Neuron (in vitro differentiated cells): ENCODE measurements at regions not wholly inside any gene's neighbourhood (a gene's known extent, or its start where the extent isn't known, plus 50 kb on each side); places are given as distances from the start of the nearest gene placed in this dataset.
"Not testable (repeated sequence)": the region's sequence is repeated elsewhere in the genome, so short reads cannot be mapped to it uniquely, and the experiment has no call there.

Source experiments
- H2AFZ ChIP-seq: one replicate; pipeline ENCODE4 v1.6.1; 2013; ENCODE audit warnings: low read depth, mild to moderate bottlenecking, inconsistent platforms, low read length, moderate library complexity
- H3K27me3 ChIP-seq: one replicate; pipeline ENCODE4 v1.6.1; 2013; ENCODE audit warnings: low read length; ENCODE audit not compliant: insufficient read depth
- H3K36me3 ChIP-seq: one replicate; pipeline ENCODE4 v1.6.1; 2013; ENCODE audit warnings: low read length; ENCODE audit not compliant: insufficient read depth
- H3K4me1 ChIP-seq: one replicate; pipeline ENCODE4 v1.6.1; 2013; ENCODE audit warnings: low read length; ENCODE audit not compliant: insufficient read depth
- H3K4me3 ChIP-seq: 2 replicates; pipeline ENCODE4 v1.5.1; 2013; ENCODE audit warnings: mild to moderate bottlenecking, low read length, moderate library complexity
- H3K9me3 ChIP-seq: one replicate; pipeline ENCODE4 v1.6.1; 2013; ENCODE audit warnings: low read length

GRCh38 chr10:61047788-61048560 lies 104.0 kb upstream of the RHOBTB1 start:
- H3K9me3 ChIP-seq: no peaks in the 10 kb centered on the region
- no peaks in the 10 kb centered on the region for H3K4me1 ChIP-seq
- H2AFZ ChIP-seq: no peak overlapping the region

GRCh38 chr10:61047081-61047480 lies 103.1 kb upstream of the RHOBTB1 start:
- H2AFZ ChIP-seq: no peak overlapping the region
- H3K4me1 ChIP-seq: no peaks in the 10 kb centered on the region
- no peaks in the 10 kb centered on the region for H3K9me3 ChIP-seq
- peaks cover 2% of the 10 kb centered on the region for H3K27me3 ChIP-seq
- H3K36me3 ChIP-seq: no peaks in the 10 kb centered on the region
- H3K4me3 ChIP-seq: no peak overlapping the region

More at GRCh38 chr10:61047788-61048560, 104.0 kb upstream of the RHOBTB1 start:
- no peak overlapping the region for H3K4me3 ChIP-seq
- no peaks in the 10 kb centered on the region for H3K36me3 ChIP-seq
- H3K27me3 ChIP-seq: peaks cover 2% of the 10 kb centered on the region

DNA sequence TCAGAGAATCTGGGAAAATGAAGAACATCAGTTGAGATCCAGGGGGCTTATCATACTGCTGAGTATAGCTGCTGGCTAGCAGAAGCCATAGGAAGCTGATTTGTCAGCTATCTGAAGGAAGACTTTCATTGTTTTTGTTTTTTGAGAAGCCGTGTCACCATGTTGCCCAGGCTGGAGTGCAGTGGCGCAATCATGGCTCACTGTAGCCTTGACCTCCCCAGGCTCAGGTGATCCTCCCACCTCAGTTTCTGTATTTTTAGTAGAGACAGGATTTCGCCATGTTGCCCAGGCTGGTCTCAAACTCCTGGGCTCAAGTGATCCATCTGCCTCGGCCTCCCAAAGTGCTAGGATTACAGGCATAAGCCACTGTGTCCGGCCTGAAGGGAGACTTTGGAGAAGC lies 101.5 kb upstream of the RHOBTB1 start:
- not testable (repeated sequence) for H2AFZ ChIP-seq, H3K27me3 ChIP-seq, H3K36me3 ChIP-seq, H3K4me1 ChIP-seq, H3K4me3 ChIP-seq, H3K9me3 ChIP-seq

DNA sequence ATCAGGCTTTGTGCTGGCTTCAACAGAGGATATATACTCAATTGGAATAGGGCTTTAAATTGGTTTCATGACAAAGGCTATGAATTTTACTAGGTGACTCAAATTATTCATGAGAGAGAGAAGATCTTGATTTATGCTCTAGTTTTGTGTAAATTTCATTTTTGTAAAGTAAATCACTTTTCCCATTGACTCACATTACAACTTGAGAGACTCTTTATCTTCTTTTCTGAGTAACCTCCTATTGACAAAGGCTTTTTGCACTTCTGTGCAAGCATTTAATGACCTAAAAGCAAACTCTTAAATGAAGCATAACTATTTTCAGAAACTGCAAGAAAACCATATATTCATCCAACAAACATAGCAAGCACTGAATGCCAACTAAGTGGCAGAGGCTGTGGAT lies 98.5 kb upstream of the RHOBTB1 start:
- Histone ChIP-seq H2AFZ (no peak overlapping the region), H3K4me1 (no peaks in the 10 kb centered on the region), H3K36me3 (no peaks in the 10 kb centered on the region), H3K4me3 (no peak overlapping the region), H3K27me3 (peaks cover 5% of the 10 kb centered on the region), H3K9me3 (no peaks in the 10 kb centered on the region)

DNA sequence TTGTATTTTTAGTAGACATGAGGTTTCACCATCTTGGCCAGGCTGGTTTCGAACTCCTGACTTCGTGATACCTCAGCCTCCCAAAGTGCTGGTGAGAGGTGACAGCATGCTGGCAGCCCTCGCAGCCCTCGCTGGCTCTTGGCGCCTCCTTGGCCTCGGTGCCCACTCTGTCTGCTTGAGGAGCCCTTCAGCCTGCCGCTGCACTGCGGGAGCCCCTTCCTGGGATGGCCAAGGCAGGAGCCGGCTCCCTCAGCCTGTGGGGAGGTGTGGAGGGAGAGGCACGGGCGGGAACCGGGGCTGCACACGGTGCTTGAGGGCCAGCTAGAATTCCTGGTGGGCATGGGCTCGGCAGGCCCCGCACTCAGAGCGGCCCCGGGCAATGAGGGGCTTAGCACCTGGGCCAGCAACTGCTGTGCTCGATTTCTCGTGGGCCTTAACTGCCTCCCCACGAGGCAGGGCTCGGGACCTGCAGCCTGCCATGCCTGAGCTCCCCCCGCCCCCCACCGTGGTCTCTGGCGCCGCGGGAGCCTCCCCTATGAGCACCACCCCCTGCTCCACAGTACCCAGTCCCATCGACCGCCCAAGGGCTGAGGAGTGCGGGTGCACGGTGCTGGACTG lies 96.5 kb upstream of the RHOBTB1 start:
- no peaks in the 10 kb centered on the region for H3K4me1 ChIP-seq
- peaks cover 4% of the 10 kb centered on the region for H3K27me3 ChIP-seq
- no peak overlapping the region for H3K4me3 ChIP-seq
- no peaks in the 10 kb centered on the region for H3K9me3 ChIP-seq
- no peaks in the 10 kb centered on the region for H3K36me3 ChIP-seq
- H2AFZ ChIP-seq: no peak overlapping the region

GRCh38 chr10:61039868-61040267 lies 95.9 kb upstream of the RHOBTB1 start:
- H3K36me3 ChIP-seq: no peaks in the 10 kb centered on the region
- no peaks in the 10 kb centered on the region for H3K4me1 ChIP-seq
- no peak overlapping the region for H3K4me3 ChIP-seq
- no peak overlapping the region for H2AFZ ChIP-seq
- H3K9me3 ChIP-seq: no peaks in the 10 kb centered on the region
- peaks cover 4% of the 10 kb centered on the region for H3K27me3 ChIP-seq

DNA sequence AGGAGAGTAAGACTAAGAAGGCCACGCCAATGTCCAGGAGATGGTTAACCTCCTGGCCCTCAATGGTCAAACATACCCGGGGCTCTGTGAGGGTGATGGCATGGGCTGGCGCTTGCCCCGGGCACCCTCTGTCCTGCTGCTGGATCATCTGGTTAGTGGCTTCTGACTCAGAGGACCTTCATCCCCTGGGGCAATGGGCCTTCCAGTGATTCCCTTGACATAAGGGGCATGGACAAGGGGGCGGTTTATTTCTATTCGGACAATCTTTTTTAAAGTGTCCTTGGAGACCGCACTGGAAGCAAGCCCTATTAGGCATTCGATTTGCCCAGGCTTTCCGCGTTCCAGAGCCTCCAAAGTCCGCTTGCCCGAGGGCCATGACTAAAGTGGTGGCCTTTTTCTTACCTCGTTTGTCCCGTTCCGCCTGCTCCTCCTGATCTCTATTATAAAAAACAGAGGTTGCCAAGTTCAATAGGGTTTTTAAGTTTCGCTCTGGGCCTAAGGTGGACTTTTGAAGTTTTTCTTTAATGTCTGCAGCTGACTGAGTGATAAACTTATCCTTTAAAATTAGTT lies 93.4 kb upstream of the RHOBTB1 start:
- H3K4me3 ChIP-seq, H3K4me1 ChIP-seq, H3K27me3 ChIP-seq, H2AFZ ChIP-seq, H3K36me3 ChIP-seq, H3K9me3 ChIP-seq: not testable (repeated sequence)

- not testable (repeated sequence) for H3K4me1 ChIP-seq, H3K4me3 ChIP-seq
These were observed 92.2 kb upstream of the RHOBTB1 start for GRCh38 chr10:61036148-61036547.

DNA sequence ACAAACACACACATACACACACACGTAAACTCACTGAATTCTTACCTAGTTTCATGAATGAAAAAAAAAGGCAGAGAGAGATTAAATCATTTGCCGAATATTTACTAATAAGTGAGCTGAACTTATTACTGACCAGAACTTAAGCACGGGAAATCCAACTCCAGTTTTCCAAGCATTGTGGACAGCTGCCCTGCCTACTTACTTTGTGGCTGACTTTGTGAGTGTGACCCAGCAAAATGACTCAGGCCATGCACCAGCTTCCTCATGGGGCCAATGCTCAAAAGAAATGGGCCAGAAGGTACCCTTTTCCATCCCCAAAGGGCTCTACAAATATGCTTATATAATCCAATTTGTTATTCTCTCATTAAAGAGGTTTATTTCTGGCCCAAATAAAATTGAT lies 87.4 kb upstream of the RHOBTB1 start:
- H3K9me3 ChIP-seq: no peaks in the 10 kb centered on the region
- no peak overlapping the region for H3K4me3 ChIP-seq
- H3K27me3 ChIP-seq: no peaks in the 10 kb centered on the region
- H3K36me3 ChIP-seq: no peaks in the 10 kb centered on the region
- no peak overlapping the region for H2AFZ ChIP-seq
- H3K4me1 ChIP-seq: no peaks in the 10 kb centered on the region

More at GRCh38 chr10:61036148-61036547, 92.2 kb upstream of the RHOBTB1 start:
- H3K27me3 ChIP-seq, H3K36me3 ChIP-seq, H3K9me3 ChIP-seq, H2AFZ ChIP-seq: not testable (repeated sequence)

DNA sequence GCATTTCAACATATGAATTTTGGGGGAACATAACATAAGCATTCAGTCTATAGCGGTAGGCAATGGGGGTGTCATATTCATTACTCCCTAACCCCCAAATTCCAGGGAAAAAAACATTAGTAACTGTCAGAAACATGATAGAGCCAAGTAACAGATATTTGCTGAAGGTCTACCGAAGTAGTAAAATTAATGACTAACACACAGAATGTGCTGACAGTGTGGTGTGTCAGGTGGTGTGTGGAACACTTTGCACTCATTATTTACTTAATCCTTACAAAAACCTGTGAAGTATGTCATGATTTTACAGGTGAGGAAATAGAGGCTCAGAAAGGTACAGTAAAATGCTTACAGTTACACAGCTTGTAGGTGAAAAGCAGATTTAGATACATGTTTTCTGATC lies 85.4 kb upstream of the RHOBTB1 start:
- no peak overlapping the region for H3K4me3 ChIP-seq
- H3K4me1 ChIP-seq: no peaks in the 10 kb centered on the region
- H3K27me3 ChIP-seq: peaks cover 5% of the 10 kb centered on the region
- H3K36me3 ChIP-seq: no peaks in the 10 kb centered on the region
- H2AFZ ChIP-seq: no peak overlapping the region
- H3K9me3 ChIP-seq: no peaks in the 10 kb centered on the region

GRCh38 chr10:61028861-61029361 lies 84.9 kb upstream of the RHOBTB1 start:
- H3K4me3 ChIP-seq: no peak overlapping the region
- H3K27me3 ChIP-seq: peaks cover 5% of the 10 kb centered on the region
- H2AFZ ChIP-seq: no peak overlapping the region
- H3K4me1 ChIP-seq: no peaks in the 10 kb centered on the region
- no peaks in the 10 kb centered on the region for H3K9me3 ChIP-seq
- no peaks in the 10 kb centered on the region for H3K36me3 ChIP-seq

GRCh38 chr10:61024856-61025201 lies 80.8 kb upstream of the RHOBTB1 start:
- H3K27me3 ChIP-seq: peaks cover 5% of the 10 kb centered on the region
- peaks cover 9% of the 10 kb centered on the region for H3K4me1 ChIP-seq
- H2AFZ ChIP-seq: no peak overlapping the region
- H3K9me3 ChIP-seq: no peaks in the 10 kb centered on the region
- H3K36me3 ChIP-seq: no peaks in the 10 kb centered on the region
- H3K4me3 ChIP-seq: no peak overlapping the region

- peaks cover 5% of the 10 kb centered on the region for H3K27me3 ChIP-seq
- H3K4me3 ChIP-seq: no peak overlapping the region
- peaks cover 9% of the 10 kb centered on the region for H3K4me1 ChIP-seq
- no peaks in the 10 kb centered on the region for H3K36me3 ChIP-seq
- no peak overlapping the region for H2AFZ ChIP-seq
- H3K9me3 ChIP-seq: no peaks in the 10 kb centered on the region
These were observed 80.3 kb upstream of the RHOBTB1 start for GRCh38 chr10:61024151-61024855.
